Activated T-cell treated with anti-CD3 and anti-CD28 coated beads, Interleukin-2, amount 50 U/mL, for 48 hours (primary cell): ENCODE measurements at regions not wholly inside any gene's neighbourhood (a gene's known extent, or its start where the extent isn't known, plus 50 kb on each side); places are given as distances from the start of the nearest gene placed in this dataset.
"Not testable (repeated sequence)": the region's sequence is repeated elsewhere in the genome, so short reads cannot be mapped to it uniquely, and the experiment has no call there.

ENCODE experiments used
- DNase-seq, 2 experiments: peaks; one replicate each; pipeline ENCODE4 v3.0.0-alpha.2; 2020

- DNase-seq: not testable (repeated sequence)
Observed at GRCh38 chr7:56697058-56697457, 435.2 kb downstream of the ZNF479 start.

- DNase-seq: no peak
Observed at GRCh38 chr7:56686276-56686859, 445.9 kb downstream of the ZNF479 start.

- DNase-seq: no peak
Observed at GRCh38 chr7:56639173-56639746, 493.0 kb downstream of the ZNF479 start.

GRCh38 chr7:56609852-56610355 lies 493.7 kb upstream of the NUPR2 start:
- DNase-seq: no peak

- no peak for DNase-seq
Observed at GRCh38 chr7:56605146-56605545, 488.9 kb upstream of the NUPR2 start.

- no peak for DNase-seq
Observed at GRCh38 chr7:56578612-56579011, 462.4 kb upstream of the NUPR2 start.

- DNase-seq: no peak
Observed at GRCh38 chr7:56570968-56571367, 454.8 kb upstream of the NUPR2 start.

- DNase-seq: no peak
Observed at GRCh38 chr7:56538541-56539429, 422.6 kb upstream of the NUPR2 start.

- no peak for DNase-seq
Observed at GRCh38 chr7:56537952-56538351, 421.7 kb upstream of the NUPR2 start.

GRCh38 chr7:56537477-56537876 lies 421.3 kb upstream of the NUPR2 start:
- no peak for DNase-seq

- DNase-seq: no peak
Observed at GRCh38 chr7:56495165-56495564, 378.9 kb upstream of the NUPR2 start.

GRCh38 chr7:56493704-56494450 lies 377.7 kb upstream of the NUPR2 start:
- no peak for DNase-seq

- no peak for DNase-seq
Observed at GRCh38 chr7:56493196-56493595, 377.0 kb upstream of the NUPR2 start.

- no peak for DNase-seq
Observed at GRCh38 chr7:56491636-56492425, 375.6 kb upstream of the NUPR2 start.

GRCh38 chr7:56483861-56484550 lies 367.8 kb upstream of the NUPR2 start:
- DNase-seq: no peak

- no peak for DNase-seq
Observed at GRCh38 chr7:56483153-56483552, 366.9 kb upstream of the NUPR2 start.

GRCh38 chr7:56479748-56480147 lies 363.5 kb upstream of the NUPR2 start:
- DNase-seq: no peak

- DNase-seq: no peak
Observed at GRCh38 chr7:56479136-56479535, 362.9 kb upstream of the NUPR2 start.

- DNase-seq: no peak
Observed at GRCh38 chr7:56474271-56474670, 358.1 kb upstream of the NUPR2 start.

GRCh38 chr7:56471811-56472210 lies 355.6 kb upstream of the NUPR2 start:
- no peak for DNase-seq
